ENCODE measurements at regions not wholly inside any gene's neighbourhood (a gene's known extent, or its start where the extent isn't known, plus 50 kb on each side); places are given as distances from the start of the nearest gene placed in this dataset.

DNA sequence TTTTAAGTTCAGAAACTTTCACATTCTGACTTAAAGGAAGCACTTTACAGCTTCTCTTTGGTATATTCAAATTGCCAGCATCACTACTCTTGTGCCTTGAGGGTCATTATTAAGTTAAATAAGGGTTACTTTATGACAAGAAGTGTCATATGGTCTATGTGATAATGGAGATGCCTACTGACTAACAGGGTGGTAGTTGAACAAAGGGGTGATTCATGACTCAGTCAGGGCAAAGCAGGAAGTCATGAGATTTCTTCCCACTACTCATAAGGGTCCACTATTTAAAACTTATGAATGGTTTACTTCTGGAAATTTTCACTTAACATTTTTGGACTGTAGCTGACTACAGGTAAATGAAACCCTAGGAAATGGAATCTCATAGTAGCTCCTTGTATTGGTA, 938.3 kb upstream of the PTPRD start:
- Histone ChIP-seq H3K4me3 (no peak overlapping the region), H3K4me1 (no peaks in the 10 kb centered on the region), H3K27me3 (no peaks in the 10 kb centered on the region), H3K9me3 (no peaks in the 10 kb centered on the region), H3K27ac (no peak overlapping the region), H3K36me3 (ENCODE audit: low read depth, missing control alignments) (no peaks in the 10 kb centered on the region)
- no peak for DNase-seq
- TF ChIP-seq, protein P1, sequence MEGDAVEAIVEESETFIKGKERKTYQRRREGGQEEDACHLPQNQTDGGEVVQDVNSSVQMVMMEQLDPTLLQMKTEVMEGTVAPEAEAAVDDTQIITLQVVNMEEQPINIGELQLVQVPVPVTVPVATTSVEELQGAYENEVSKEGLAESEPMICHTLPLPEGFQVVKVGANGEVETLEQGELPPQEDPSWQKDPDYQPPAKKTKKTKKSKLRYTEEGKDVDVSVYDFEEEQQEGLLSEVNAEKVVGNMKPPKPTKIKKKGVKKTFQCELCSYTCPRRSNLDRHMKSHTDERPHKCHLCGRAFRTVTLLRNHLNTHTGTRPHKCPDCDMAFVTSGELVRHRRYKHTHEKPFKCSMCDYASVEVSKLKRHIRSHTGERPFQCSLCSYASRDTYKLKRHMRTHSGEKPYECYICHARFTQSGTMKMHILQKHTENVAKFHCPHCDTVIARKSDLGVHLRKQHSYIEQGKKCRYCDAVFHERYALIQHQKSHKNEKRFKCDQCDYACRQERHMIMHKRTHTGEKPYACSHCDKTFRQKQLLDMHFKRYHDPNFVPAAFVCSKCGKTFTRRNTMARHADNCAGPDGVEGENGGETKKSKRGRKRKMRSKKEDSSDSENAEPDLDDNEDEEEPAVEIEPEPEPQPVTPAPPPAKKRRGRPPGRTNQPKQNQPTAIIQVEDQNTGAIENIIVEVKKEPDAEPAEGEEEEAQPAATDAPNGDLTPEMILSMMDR (IDR thresholded peaks at IDR 0.05), result no peak
- no peak for TF ChIP-seq POLR2A (IDR thresholded peaks at IDR 0.05)
- intact Hi-C loops (cut with DNase I; ENCODE audit: low total_unique reads), result no loop called here

DNA sequence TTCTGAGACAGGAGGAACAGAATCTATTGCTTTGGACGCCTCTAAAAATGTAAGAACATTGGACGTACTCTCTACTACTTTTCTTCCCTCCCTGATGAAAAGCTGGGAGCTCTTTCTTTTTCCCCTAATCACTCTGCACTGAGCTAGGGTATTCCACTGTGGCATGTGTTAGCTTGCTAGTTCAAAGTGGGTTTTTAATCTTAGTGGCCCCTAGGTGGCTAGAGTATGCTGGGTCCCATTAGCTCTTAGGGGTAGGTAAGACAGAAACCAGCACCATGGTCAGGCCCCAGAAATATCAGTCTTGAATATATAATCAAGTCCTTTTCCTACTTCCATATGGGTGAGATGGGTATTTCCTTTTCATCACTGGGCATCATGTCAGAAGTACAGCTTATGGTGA, 945.2 kb upstream of the PTPRD start:
- H3K36me3 ChIP-seq (ENCODE audit: low read depth, missing control alignments), result no peaks in the 10 kb centered on the region
- no peak overlapping the region for H3K4me3 ChIP-seq
- no peak for TF ChIP-seq POLR2A (IDR thresholded peaks at IDR 0.05)
- TF ChIP-seq, protein P1 (IDR thresholded peaks at IDR 0.05), result no peak
- no peak for DNase-seq
- no peaks in the 10 kb centered on the region for H3K9me3 ChIP-seq
- 83 to 89% methylated on average over 2 of the region's 2 CpGs for WGBS, 2 donors
- no peaks in the 10 kb centered on the region for H3K4me1 ChIP-seq
- intact Hi-C loops (cut with DNase I; ENCODE audit: low total_unique reads), result no loop called here
- no peaks in the 10 kb centered on the region for H3K27me3 ChIP-seq
- H3K27ac ChIP-seq, result no peak overlapping the region

DNA sequence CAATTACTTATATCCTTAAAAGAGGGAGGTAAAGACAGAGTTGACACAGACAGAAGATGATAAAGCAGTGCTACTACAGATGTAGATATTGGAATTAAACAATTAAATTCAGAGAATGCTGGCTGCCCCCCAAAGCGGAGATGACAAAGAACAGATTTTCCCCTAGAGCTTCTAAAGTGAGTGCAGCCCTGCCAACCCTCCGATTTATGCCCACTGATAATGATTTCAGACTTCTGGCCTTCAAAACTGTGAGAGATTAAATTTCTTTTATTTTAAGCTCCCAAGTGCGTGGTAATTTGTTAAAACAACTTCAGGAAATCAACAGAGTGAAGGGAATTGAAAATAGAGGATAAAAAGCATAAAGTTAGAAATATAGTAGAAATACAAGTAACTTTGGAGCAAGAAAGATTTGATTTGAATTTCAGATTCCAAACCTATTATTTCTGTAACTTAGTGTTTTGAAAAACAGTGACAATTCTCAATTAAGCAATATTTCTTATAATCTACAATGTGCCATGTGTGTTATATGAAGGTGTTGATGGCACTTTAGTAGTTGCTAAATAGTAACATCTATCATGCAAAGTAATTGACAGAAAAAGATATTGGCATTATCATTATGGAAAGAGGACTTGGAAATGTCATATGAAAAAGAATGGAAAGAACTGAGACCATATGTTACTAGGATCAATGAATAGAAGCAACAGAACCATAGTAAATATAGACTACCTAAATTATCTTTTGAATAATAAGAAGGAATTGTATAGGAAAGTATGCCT, 946.4 kb upstream of the PTPRD start:
- TF ChIP-seq, protein P1 (IDR thresholded peaks at IDR 0.05), result no peak
- no peak for TF ChIP-seq POLR2A (IDR thresholded peaks at IDR 0.05)
- intact Hi-C loops (cut with DNase I; ENCODE audit: low total_unique reads), result no loop called here
- H3K4me3 ChIP-seq, result no peak overlapping the region
- H3K27me3 ChIP-seq, result no peaks in the 10 kb centered on the region
- no peak for DNase-seq
- H3K36me3 ChIP-seq (ENCODE audit: low read depth, missing control alignments), result no peaks in the 10 kb centered on the region
- H3K9me3 ChIP-seq, result no peaks in the 10 kb centered on the region
- no peak overlapping the region for H3K27ac ChIP-seq
- no peaks in the 10 kb centered on the region for H3K4me1 ChIP-seq
- 52 to 58% methylated on average over 3 of the region's 3 CpGs for WGBS, 2 donors

DNA sequence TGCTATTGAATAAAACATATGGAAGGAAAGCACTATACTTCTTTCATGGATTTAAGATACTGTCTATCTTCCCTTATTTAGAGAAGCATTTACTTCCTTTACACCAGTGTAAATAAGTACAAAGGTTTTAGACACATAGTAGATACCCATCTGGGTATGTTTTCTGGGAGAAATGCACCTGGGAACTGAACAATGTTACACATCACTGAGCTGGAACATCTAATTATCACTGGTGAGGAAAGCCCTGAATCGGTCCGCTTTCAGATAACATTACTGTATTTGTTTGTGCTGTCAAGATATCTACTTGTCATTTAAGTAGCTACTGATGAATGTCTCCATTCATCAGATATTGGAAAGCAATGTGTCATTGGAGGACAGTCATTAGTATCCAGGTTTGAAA, 964.7 kb upstream of the PTPRD start:
- Histone ChIP-seq H3K4me3 (no peak overlapping the region), H3K4me1 (no peaks in the 10 kb centered on the region), H3K27ac (no peak overlapping the region), H3K36me3 (ENCODE audit: low read depth, missing control alignments) (no peaks in the 10 kb centered on the region), H3K9me3 (no peaks in the 10 kb centered on the region), H3K27me3 (no peaks in the 10 kb centered on the region)
- intact Hi-C loops (cut with DNase I; ENCODE audit: low total_unique reads), result no loop called here
- DNase-seq, result no peak
- TF ChIP-seq, protein P1 (IDR thresholded peaks at IDR 0.05), result no peak
- TF ChIP-seq POLR2A (IDR thresholded peaks at IDR 0.05), result no peak
- 65 to 75% methylated on average over 2 of the region's 2 CpGs for WGBS, 2 donors

DNA sequence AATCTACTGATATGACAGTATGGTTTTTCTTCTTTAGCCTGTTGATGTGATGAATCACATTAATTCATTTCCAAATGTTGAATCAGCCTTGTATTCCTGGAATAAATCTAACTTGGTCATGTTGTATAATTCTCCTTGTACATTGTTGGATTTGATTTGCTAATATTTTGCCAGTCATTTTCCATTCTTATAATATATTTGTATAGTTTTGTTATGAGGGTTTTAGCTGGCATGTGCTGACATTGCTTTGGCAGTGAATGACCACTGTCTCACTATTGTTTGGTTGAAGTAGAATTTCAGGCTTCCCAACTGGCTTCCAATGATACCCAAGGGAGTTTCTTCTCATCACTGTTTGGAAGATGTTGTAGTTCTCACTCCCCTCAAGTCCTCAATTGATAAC, 983.0 kb upstream of the PTPRD start:
- intact Hi-C loops (cut with DNase I; ENCODE audit: low total_unique reads), result no loop called here

More for the DNA sequence above, 983.0 kb upstream of the PTPRD start:
- H3K27me3 ChIP-seq, result no peaks in the 10 kb centered on the region
- H3K27ac ChIP-seq, result no peak overlapping the region
- no peaks in the 10 kb centered on the region for H3K36me3 ChIP-seq (ENCODE audit: low read depth, missing control alignments)
- no peaks in the 10 kb centered on the region for H3K4me1 ChIP-seq
- no peak for TF ChIP-seq POLR2A (IDR thresholded peaks at IDR 0.05)
- TF ChIP-seq, protein P1 (IDR thresholded peaks at IDR 0.05), result no peak
- DNase-seq, result no peak
- H3K9me3 ChIP-seq, result no peaks in the 10 kb centered on the region
- H3K4me3 ChIP-seq, result no peak overlapping the region
